ENCODE measurements at regions not wholly inside any gene's neighbourhood (a gene's known extent, or its start where the extent isn't known, plus 50 kb on each side); places are given as distances from the start of the nearest gene placed in this dataset.
"Not testable (repeated sequence)": the region's sequence is repeated elsewhere in the genome, so short reads cannot be mapped to it uniquely, and the experiment has no call there.

GRCh38 chr18:64742898-64743297 is 594.0 kb upstream of the LINC00305 start:
- POLR2A ChIA-PET: no interaction called here
- H3K9me3 ChIP-seq (ENCODE audit: control insufficient read depth, insufficient read depth, low read length): no peaks in the 10 kb centered on the region
- DNase-seq (ENCODE audit: low read depth, low spot score): no peak
- no peak overlapping the region for H3K27ac ChIP-seq (ENCODE audit: low read depth, low read length)
- no peaks in the 10 kb centered on the region for H3K27me3 ChIP-seq (ENCODE audit: control insufficient read depth, insufficient read depth, low read length)
- H3K4me3 ChIP-seq (ENCODE audit: low read depth, low read length): no peak overlapping the region
- TF ChIP-seq, protein P1, sequence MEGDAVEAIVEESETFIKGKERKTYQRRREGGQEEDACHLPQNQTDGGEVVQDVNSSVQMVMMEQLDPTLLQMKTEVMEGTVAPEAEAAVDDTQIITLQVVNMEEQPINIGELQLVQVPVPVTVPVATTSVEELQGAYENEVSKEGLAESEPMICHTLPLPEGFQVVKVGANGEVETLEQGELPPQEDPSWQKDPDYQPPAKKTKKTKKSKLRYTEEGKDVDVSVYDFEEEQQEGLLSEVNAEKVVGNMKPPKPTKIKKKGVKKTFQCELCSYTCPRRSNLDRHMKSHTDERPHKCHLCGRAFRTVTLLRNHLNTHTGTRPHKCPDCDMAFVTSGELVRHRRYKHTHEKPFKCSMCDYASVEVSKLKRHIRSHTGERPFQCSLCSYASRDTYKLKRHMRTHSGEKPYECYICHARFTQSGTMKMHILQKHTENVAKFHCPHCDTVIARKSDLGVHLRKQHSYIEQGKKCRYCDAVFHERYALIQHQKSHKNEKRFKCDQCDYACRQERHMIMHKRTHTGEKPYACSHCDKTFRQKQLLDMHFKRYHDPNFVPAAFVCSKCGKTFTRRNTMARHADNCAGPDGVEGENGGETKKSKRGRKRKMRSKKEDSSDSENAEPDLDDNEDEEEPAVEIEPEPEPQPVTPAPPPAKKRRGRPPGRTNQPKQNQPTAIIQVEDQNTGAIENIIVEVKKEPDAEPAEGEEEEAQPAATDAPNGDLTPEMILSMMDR (IDR thresholded peaks at IDR 0.05; ENCODE audit: low read depth, low read length): no peak
- CTCF ChIA-PET: no interaction called here

- ChIA-PET POLR2A (no interaction called here), CTCF (no interaction called here)
- Histone ChIP-seq H3K4me3 (ENCODE audit: low read depth, low read length) (no peak overlapping the region), H3K27ac (ENCODE audit: low read depth, low read length) (no peak overlapping the region), H3K9me3 (ENCODE audit: control insufficient read depth, insufficient read depth, low read length) (peaks cover 3% of the 10 kb centered on the region; the same call in 1 of the 2 replicates), H3K27me3 (ENCODE audit: control insufficient read depth, insufficient read depth, low read length) (no peaks in the 10 kb centered on the region)
- DNase-seq (ENCODE audit: low read depth, low spot score): no peak
- TF ChIP-seq, protein P1 (IDR thresholded peaks at IDR 0.05; ENCODE audit: low read depth, low read length): no peak
Measured at GRCh38 chr18:64734063-64734462, 585.2 kb upstream of the LINC00305 start.

DNA sequence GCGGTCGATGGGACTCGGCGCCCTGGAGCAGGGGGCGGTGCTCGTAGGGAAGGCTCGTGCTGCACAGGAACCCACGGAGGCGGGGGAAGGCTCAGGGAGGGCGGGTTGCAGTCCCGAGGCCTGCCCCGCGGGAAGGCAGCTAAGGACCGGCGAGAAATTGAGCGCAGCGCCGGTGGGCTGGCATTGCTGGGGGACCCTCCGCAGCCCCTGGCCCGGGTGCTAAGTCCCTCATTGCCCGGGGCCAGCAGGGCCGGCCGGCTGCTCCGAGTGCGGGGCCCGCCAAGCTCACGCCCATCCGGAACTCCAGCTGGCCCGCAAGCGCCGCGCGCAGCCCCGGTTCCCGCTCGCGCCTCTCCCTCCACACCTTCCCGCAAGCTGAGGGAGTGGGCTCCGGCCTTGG is 576.8 kb upstream of the LINC00305 start:
- peaks cover 32% of the 10 kb centered on the region for H3K9me3 ChIP-seq (ENCODE audit: control insufficient read depth, insufficient read depth, low read length)
- H3K27ac ChIP-seq (ENCODE audit: low read depth, low read length); H3K27me3 ChIP-seq (ENCODE audit: control insufficient read depth, insufficient read depth, low read length); DNase-seq (ENCODE audit: low read depth, low spot score); H3K4me3 ChIP-seq (ENCODE audit: low read depth, low read length); CTCF ChIA-PET: not testable (repeated sequence)
- POLR2A ChIA-PET: interaction anchor here (0.7 kb wide), 1 partner anchor 11 kb away, joined by 3 read pairs; no protein-coding TSS in a partner anchor

DNA sequence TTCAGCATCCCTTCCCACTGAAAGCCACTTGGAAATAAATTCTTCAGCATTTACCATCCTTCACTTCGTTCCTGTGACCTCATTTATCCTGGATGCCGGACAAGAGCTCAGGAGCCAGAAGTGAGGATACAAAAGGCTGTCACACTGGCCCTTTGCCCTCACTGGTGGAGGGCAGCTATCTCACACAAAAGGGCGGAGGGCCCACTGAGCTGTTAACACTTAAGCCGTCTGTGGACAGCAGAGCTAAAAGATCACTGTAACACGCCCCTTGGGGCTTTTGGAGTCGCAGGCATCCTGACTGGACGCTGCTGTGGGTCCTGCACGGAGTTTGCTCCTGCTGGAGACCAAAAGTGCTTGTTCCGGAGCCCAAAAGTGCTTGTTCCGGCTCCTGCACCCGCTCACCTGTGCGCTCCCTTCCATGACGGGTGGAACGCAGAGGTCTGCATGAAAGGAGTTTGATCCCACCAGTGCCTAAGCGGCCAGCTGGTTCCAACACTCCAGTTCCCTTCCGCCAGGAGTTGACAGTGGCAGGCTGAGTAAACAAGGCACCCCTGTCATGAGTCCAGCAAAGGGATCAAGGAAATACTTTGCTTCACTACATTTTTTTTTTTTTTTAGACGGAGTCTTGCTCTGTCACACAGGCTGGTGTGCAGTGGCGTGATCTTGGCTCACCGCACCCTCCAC is 572.0 kb upstream of the LINC00305 start:
- Histone ChIP-seq H3K4me3 (ENCODE audit: low read depth, low read length) (no peak overlapping the region), H3K9me3 (ENCODE audit: control insufficient read depth, insufficient read depth, low read length) (peaks cover 34% of the 10 kb centered on the region), H3K27me3 (ENCODE audit: control insufficient read depth, insufficient read depth, low read length) (no peaks in the 10 kb centered on the region), H3K27ac (ENCODE audit: low read depth, low read length) (no peak overlapping the region)
- TF ChIP-seq, protein P1 (IDR thresholded peaks at IDR 0.05; ENCODE audit: low read depth, low read length): no peak
- POLR2A ChIA-PET: no interaction called here
- CTCF ChIA-PET: no interaction called here
- DNase-seq (ENCODE audit: low read depth, low spot score): no peak

GRCh38 chr18:64718808-64719207 is 569.9 kb upstream of the LINC00305 start:
- ChIA-PET CTCF (no interaction called here), POLR2A (no interaction called here)
- peaks cover 18% of the 10 kb centered on the region for H3K9me3 ChIP-seq (ENCODE audit: control insufficient read depth, insufficient read depth, low read length)
- no peak overlapping the region for H3K27ac ChIP-seq (ENCODE audit: low read depth, low read length)
- TF ChIP-seq, protein P1 (IDR thresholded peaks at IDR 0.05; ENCODE audit: low read depth, low read length): no peak
- no peak overlapping the region for H3K4me3 ChIP-seq (ENCODE audit: low read depth, low read length)
- H3K27me3 ChIP-seq (ENCODE audit: control insufficient read depth, insufficient read depth, low read length): no peaks in the 10 kb centered on the region
- DNase-seq (ENCODE audit: low read depth, low spot score): no peak
